Endodermal cell (in vitro differentiated cells): ENCODE measurements at regions not wholly inside any gene's neighbourhood (a gene's known extent, or its start where the extent isn't known, plus 50 kb on each side); places are given as distances from the start of the nearest gene placed in this dataset.

Source experiments
- DNase-seq: peaks from one replicate; pipeline ENCODE4 v3.0.0-alpha.2; 2017
- H3K27ac ChIP-seq: 2 replicates; pipeline ENCODE4 v1.5.1; 2013; ENCODE audit warnings: mild to moderate bottlenecking, low read depth, low read length, moderate library complexity
- H3K27me3 ChIP-seq: 2 replicates; pipeline ENCODE4 v1.6.1; 2013; ENCODE audit warnings: mild to moderate bottlenecking, low read length, moderate library complexity; ENCODE audit not compliant: insufficient read depth, control insufficient read depth, poor library complexity, severe bottlenecking
- H3K36me3 ChIP-seq: 2 replicates; pipeline ENCODE4 v1.7.0; 2013; ENCODE audit warnings: mild to moderate bottlenecking, low read length, moderate library complexity; ENCODE audit not compliant: control insufficient read depth, insufficient read depth
- H3K4me1 ChIP-seq: one replicate; pipeline ENCODE4 v1.7.0; 2013; ENCODE audit warnings: low read length; ENCODE audit not compliant: control insufficient read depth, insufficient read depth
- H3K4me3 ChIP-seq: 2 replicates; pipeline ENCODE4 v1.5.1; 2013; ENCODE audit warnings: mild to moderate bottlenecking, low read length, moderate library complexity
- H3K9ac ChIP-seq: 2 replicates; pipeline ENCODE4 v1.6.1; 2013; ENCODE audit warnings: mild to moderate bottlenecking, low read length, moderate library complexity; ENCODE audit not compliant: poor library complexity, severe bottlenecking; ENCODE audit errors: extremely low read depth
- H3K9me3 ChIP-seq: 2 replicates; pipeline ENCODE4 v1.6.1; 2013; ENCODE audit warnings: mild to moderate bottlenecking, low read length, moderate library complexity; ENCODE audit not compliant: control insufficient read depth
- H3K27ac Mint-ChIP-seq: 2 replicates; pipeline ENCODE4 v1.8.0; 2020; ENCODE audit warnings: mixed read lengths
- H3K27me3 Mint-ChIP-seq: 2 replicates; pipeline ENCODE4 v1.8.0; 2021; ENCODE audit warnings: mild to moderate bottlenecking, mixed read lengths; ENCODE audit not compliant: insufficient read depth
- H3K36me3 Mint-ChIP-seq: 2 replicates; pipeline ENCODE4 v1.8.0; 2020; ENCODE audit warnings: low read depth, mixed read lengths
- H3K4me1 Mint-ChIP-seq: 2 replicates; pipeline ENCODE4 v1.8.0; 2020; ENCODE audit warnings: mixed read lengths
- H3K4me3 Mint-ChIP-seq: 2 replicates; pipeline ENCODE4 v1.8.0; 2020; ENCODE audit warnings: mild to moderate bottlenecking, moderate library complexity, mixed read lengths
- H3K9me3 Mint-ChIP-seq: 2 replicates; pipeline ENCODE4 v1.8.0; 2020; ENCODE audit warnings: mild to moderate bottlenecking, mixed read lengths
- WGBS, 2 experiments: methylation state at CpG; one replicate each; pipeline versions ENCODE4 v1.1.5 to v1.1.7; 2013; ENCODE audit warnings: missing lambda C conversion rate in 2 of 2, mixed read lengths in 1 of 2; ENCODE audit not compliant: insufficient coverage in 1 of 2, insufficient read length in 1 of 2; 5-methylcytosine and 5-hydroxymethylcytosine counted together
- TF ChIP-seq, protein P1 (sequence below): fragments of 200-600 bp; sonication (generic); conservative IDR thresholded peaks from 2 replicates; pipeline ENCODE4 v1.5.0; 2021; ENCODE audit warnings: antibody characterized with exemption, mild to moderate bottlenecking

DNA sequence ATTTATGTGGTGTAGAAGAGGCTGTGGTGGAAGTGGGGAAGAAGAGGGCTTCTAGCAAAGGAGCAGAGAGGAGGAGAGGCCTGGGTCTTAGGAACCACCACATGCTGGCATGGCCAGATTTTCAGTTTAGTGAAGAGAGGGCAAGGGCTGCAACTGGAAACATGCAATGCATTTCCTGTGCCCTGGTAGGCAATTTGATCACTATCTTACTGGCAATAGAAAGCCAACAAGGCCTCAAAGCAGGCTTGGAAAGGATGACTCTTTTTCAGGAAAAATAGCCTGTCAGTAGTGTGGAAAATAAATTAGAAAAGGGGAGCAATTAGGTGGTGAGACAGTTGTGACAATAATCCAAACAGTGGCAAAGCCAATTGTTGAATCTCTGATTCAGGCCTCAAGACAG, 501.9 kb upstream of the ZFP42 start:
- H3K36me3 Mint-ChIP-seq, result peaks cover 13% of the 10 kb centered on the region
- H3K27me3 Mint-ChIP-seq, result no peaks in the 10 kb centered on the region
- Histone ChIP-seq H3K9me3 (peaks cover 3% of the 10 kb centered on the region), H3K27ac (no peak overlapping the region), H3K4me3 (no peak overlapping the region), H3K36me3 (no peaks in the 10 kb centered on the region), H3K27me3 (no peaks in the 10 kb centered on the region), H3K4me1 (no peaks in the 10 kb centered on the region), H3K9ac (no peak overlapping the region)
- no peak for DNase-seq
- no peak overlapping the region for H3K4me3 Mint-ChIP-seq
- peaks cover 26% of the 10 kb centered on the region for H3K4me1 Mint-ChIP-seq
- H3K9me3 Mint-ChIP-seq, result peaks cover 19% of the 10 kb centered on the region
- H3K27ac Mint-ChIP-seq, result no peak overlapping the region
- TF ChIP-seq, protein P1, sequence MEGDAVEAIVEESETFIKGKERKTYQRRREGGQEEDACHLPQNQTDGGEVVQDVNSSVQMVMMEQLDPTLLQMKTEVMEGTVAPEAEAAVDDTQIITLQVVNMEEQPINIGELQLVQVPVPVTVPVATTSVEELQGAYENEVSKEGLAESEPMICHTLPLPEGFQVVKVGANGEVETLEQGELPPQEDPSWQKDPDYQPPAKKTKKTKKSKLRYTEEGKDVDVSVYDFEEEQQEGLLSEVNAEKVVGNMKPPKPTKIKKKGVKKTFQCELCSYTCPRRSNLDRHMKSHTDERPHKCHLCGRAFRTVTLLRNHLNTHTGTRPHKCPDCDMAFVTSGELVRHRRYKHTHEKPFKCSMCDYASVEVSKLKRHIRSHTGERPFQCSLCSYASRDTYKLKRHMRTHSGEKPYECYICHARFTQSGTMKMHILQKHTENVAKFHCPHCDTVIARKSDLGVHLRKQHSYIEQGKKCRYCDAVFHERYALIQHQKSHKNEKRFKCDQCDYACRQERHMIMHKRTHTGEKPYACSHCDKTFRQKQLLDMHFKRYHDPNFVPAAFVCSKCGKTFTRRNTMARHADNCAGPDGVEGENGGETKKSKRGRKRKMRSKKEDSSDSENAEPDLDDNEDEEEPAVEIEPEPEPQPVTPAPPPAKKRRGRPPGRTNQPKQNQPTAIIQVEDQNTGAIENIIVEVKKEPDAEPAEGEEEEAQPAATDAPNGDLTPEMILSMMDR, result no peak

DNA sequence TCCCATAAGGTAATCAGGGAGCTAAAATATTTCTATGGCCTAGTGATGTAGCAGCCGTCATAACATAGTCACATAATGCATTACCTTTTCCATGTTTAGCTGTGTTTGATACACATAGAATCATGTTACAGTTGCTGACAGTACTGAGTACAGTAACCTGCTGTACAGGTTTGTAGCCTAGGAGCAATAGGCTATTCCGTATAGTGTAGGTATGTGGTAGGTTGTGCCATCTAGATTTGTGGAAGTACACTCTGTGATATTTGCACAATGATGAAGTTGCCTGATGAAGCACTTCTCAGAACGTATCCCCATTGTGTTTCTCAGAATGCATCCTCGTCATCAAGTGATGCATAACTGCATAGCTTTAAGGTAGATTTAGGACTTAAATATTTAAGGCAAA, 495.6 kb upstream of the ZFP42 start:
- no peaks in the 10 kb centered on the region for H3K9me3 Mint-ChIP-seq

DNA sequence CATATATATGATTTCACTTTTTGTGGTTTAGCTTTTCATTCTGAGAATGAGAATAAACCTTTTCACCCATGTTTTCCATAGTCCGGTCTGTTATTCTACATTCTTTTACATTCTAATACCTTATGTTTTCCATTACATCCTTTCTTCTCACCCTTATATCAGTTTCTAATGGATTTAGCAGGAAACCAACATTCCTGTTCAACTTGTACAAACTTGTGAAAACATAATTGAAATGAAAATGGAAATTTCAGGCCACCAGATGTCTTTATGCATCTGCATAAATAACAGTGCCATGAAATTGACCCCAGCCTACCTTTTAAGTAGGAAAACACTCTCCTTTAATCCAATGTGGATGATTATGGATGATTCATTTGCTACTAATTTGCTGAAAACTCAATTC, 494.8 kb upstream of the ZFP42 start:
- 71 to 100% methylated on average over 1 of the region's 1 CpG for WGBS, 2 experiments
- Histone ChIP-seq H3K4me1 (no peaks in the 10 kb centered on the region), H3K27ac (no peak overlapping the region), H3K9ac (no peak overlapping the region), H3K9me3 (no peaks in the 10 kb centered on the region), H3K4me3 (no peak overlapping the region), H3K36me3 (no peaks in the 10 kb centered on the region), H3K27me3 (no peaks in the 10 kb centered on the region)
- Mint-ChIP-seq H3K9me3 (no peaks in the 10 kb centered on the region), H3K4me1 (peaks cover 20% of the 10 kb centered on the region), H3K27ac (no peak overlapping the region), H3K27me3 (no peaks in the 10 kb centered on the region), H3K4me3 (no peak overlapping the region), H3K36me3 (no peaks in the 10 kb centered on the region)
- no peak for DNase-seq
- TF ChIP-seq, protein P1, result no peak

More for the DNA sequence above, 495.6 kb upstream of the ZFP42 start:
- no peak overlapping the region for H3K27ac Mint-ChIP-seq
- no peaks in the 10 kb centered on the region for H3K27me3 Mint-ChIP-seq
- TF ChIP-seq, protein P1, result no peak
- Histone ChIP-seq H3K36me3 (no peaks in the 10 kb centered on the region), H3K27ac (no peak overlapping the region), H3K4me1 (no peaks in the 10 kb centered on the region), H3K4me3 (no peak overlapping the region), H3K27me3 (no peaks in the 10 kb centered on the region), H3K9me3 (no peaks in the 10 kb centered on the region), H3K9ac (no peak overlapping the region)
- DNase-seq, result no peak
- peaks cover 26% of the 10 kb centered on the region for H3K4me1 Mint-ChIP-seq
- no peaks in the 10 kb centered on the region for H3K36me3 Mint-ChIP-seq
- H3K4me3 Mint-ChIP-seq, result no peak overlapping the region
- WGBS, 2 experiments, result 92% methylated on average over 3 to 4 of the region's 4 CpGs
